K562 (cell line): ENCODE measurements at regions not wholly inside any gene's neighbourhood (a gene's known extent, or its start where the extent isn't known, plus 50 kb on each side); places are given as distances from the start of the nearest gene placed in this dataset.

Experiments used
- CBX1 ChIP-seq: sonication (generic); IDR thresholded peaks from 2 replicates; pipeline ENCODE4 v1.6.1; 2016; ENCODE audit warnings: antibody characterized with exemption, low read depth, mild to moderate bottlenecking
- DLX4 ChIP-seq: fragments of 250-450 bp; sonication (Bioruptor Pico); IDR thresholded peaks from 2 replicates; pipeline ENCODE4 v1.6.1; 2021; ENCODE audit warnings: mild to moderate bottlenecking
- FIP1L1 ChIP-seq: fragments of 200-400 bp; formaldehyde crosslinking; IDR thresholded peaks from 2 replicates; pipeline ENCODE4 v1.6.1; 2018; ENCODE audit warnings: mild to moderate bottlenecking, low read depth, low read length; ENCODE audit not compliant: poor library complexity, severe bottlenecking
- FOXA1 ChIP-seq: fragments of 450-650 bp; IDR thresholded peaks from 2 replicates; pipeline ENCODE4 v1.6.1; 2016; ENCODE audit warnings: mild to moderate bottlenecking, borderline replicate concordance
- FOXJ2 ChIP-seq: fragments of 200-800 bp; sonication (Bioruptor generic); IDR thresholded peaks from 2 replicates; pipeline ENCODE4 v1.6.1; 2016; ENCODE audit warnings: missing genetic modification characterization, missing compliant biosample characterization
- HIVEP1 ChIP-seq: fragments of 250-450 bp; sonication (Bioruptor Pico); IDR thresholded peaks from 2 replicates; pipeline ENCODE4 v1.4.0; 2020; ENCODE audit warnings: mild to moderate bottlenecking
- MTA1 ChIP-seq: fragments of 450-650 bp; IDR thresholded peaks from 2 replicates; pipeline ENCODE4 v1.6.1; 2017; ENCODE audit warnings: borderline replicate concordance
- NEUROD1 ChIP-seq: fragments of 150-350 bp; IDR thresholded peaks from 2 replicates; pipeline ENCODE4 v1.6.1; 2014; ENCODE audit warnings: borderline replicate concordance, low read length, low read depth; ENCODE audit not compliant: partially characterized antibody
- NFIC ChIP-seq: fragments of 450-650 bp; IDR thresholded peaks from 2 replicates; pipeline ENCODE4 v1.6.1; 2017; ENCODE audit warnings: mild to moderate bottlenecking, inconsistent platforms
- PHB2 ChIP-seq: fragments of 450-650 bp; IDR thresholded peaks from 2 replicates; pipeline ENCODE4 v1.6.1; 2017; ENCODE audit warnings: low read depth
- POLR2AphosphoS2 ChIP-seq: IDR thresholded peaks from 2 replicates; pipeline ENCODE4 v1.6.1; 2012; ENCODE audit warnings: low read length, improper control_type of control experiment
- RERE ChIP-seq: sonication (generic); formaldehyde crosslinking; IDR thresholded peaks from 2 replicates; pipeline ENCODE4 v1.8.0; 2023; ENCODE audit warnings: missing genetic modification reagents, mild to moderate bottlenecking, borderline replicate concordance
- RNF2 ChIP-seq: sonication (generic); IDR thresholded peaks from 2 replicates; pipeline ENCODE4 v1.6.1; 2016
- SFPQ ChIP-seq: fragments of 200-400 bp; formaldehyde crosslinking; IDR thresholded peaks from 2 replicates; pipeline ENCODE4 v1.6.1; 2017; ENCODE audit warnings: mild to moderate bottlenecking, low read depth, low read length, moderate library complexity
- TFAP4 ChIP-seq: sonication (generic); formaldehyde crosslinking; IDR thresholded peaks from 2 replicates; pipeline ENCODE4 v1.8.0; 2022; ENCODE audit warnings: missing genetic modification reagents, mild to moderate bottlenecking, moderate library complexity, borderline replicate concordance
- UBTF ChIP-seq, 2 experiments: IDR thresholded peaks; 2 replicates each; pipeline ENCODE4 v1.6.1; 2012; ENCODE audit warnings: improper control_type of control experiment in 2 of 2, low read depth in 2 of 2, low read length in 2 of 2, borderline replicate concordance in 1 of 2
- ZNF586 ChIP-seq: fragments of 450-650 bp; formaldehyde crosslinking; conservative IDR thresholded peaks from 2 replicates; pipeline ENCODE4 v1.4.0; 2020; ENCODE audit warnings: mild to moderate bottlenecking, moderate library complexity

- no peak for TF ChIP-seq UBTF (IDR thresholded peaks at IDR 0.05; ENCODE audit: borderline replicate concordance in 1 of 2, low read depth in 2 of 2, low read length in 2 of 2)
- TF ChIP-seq CBX1: no peak
- no peak for TF ChIP-seq PHB2
- TF ChIP-seq HIVEP1 (CRISPR knock-in tag): no peak
- TF ChIP-seq POLR2AphosphoS2: no peak
- TF ChIP-seq FOXJ2 (tag): no peak
- no peak for TF ChIP-seq MTA1
- no peak for TF ChIP-seq RERE (CRISPR knock-in tag)
- TF ChIP-seq NFIC: no peak
- TF ChIP-seq RNF2: no peak
- no peak for TF ChIP-seq ZNF586 (CRISPR knock-in tag)
- TF ChIP-seq SFPQ: no peak
- TF ChIP-seq FOXA1: no peak
- no peak for TF ChIP-seq FIP1L1
- TF ChIP-seq NEUROD1: no peak
- no peak for TF ChIP-seq DLX4 (CRISPR knock-in tag)
- TF ChIP-seq TFAP4: peak; percentile 26; the same call in 1 of the 2 replicates
These were observed 346.9 kb downstream of the FOXL1 start (continued) for GRCh38 chr16:86925067-86925791.
